Loucy (cell line): ENCODE measurements at regions not wholly inside any gene's neighbourhood (a gene's known extent, or its start where the extent isn't known, plus 50 kb on each side); places are given as distances from the start of the nearest gene placed in this dataset.

Experiments used
- EZH2phosphoT487 ChIP-seq: fragments of 200-600 bp; IDR thresholded peaks from 2 replicates; pipeline ENCODE4 v1.6.1; 2018; ENCODE audit warnings: antibody characterized with exemption, mild to moderate bottlenecking, moderate library complexity, borderline replicate concordance
- TF ChIP-seq, protein P1 (sequence below): fragments of 200-600 bp; sonication (generic); conservative IDR thresholded peaks from 2 replicates; pipeline ENCODE4 v1.5.1; 2014; ENCODE audit warnings: mild to moderate bottlenecking, antibody characterized with exemption, low read length

DNA sequence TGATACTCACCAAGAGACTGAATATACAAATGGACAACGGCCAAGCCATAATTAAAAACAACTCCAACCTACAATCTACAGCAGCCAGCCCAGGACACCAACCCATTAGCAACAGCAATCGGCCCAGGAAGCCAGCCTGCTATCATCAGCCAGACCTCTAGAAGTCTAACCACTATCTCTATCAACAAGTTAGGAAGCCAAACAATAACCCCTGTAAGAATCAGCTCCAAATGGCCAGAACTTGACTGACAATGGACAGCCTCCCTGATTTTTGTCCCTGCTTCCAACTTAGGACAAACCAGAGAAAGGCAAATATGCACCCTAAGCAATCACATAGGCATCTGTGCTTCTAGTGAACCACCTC lies 511.8 kb upstream of the JARID2 start:
- TF ChIP-seq, protein P1, sequence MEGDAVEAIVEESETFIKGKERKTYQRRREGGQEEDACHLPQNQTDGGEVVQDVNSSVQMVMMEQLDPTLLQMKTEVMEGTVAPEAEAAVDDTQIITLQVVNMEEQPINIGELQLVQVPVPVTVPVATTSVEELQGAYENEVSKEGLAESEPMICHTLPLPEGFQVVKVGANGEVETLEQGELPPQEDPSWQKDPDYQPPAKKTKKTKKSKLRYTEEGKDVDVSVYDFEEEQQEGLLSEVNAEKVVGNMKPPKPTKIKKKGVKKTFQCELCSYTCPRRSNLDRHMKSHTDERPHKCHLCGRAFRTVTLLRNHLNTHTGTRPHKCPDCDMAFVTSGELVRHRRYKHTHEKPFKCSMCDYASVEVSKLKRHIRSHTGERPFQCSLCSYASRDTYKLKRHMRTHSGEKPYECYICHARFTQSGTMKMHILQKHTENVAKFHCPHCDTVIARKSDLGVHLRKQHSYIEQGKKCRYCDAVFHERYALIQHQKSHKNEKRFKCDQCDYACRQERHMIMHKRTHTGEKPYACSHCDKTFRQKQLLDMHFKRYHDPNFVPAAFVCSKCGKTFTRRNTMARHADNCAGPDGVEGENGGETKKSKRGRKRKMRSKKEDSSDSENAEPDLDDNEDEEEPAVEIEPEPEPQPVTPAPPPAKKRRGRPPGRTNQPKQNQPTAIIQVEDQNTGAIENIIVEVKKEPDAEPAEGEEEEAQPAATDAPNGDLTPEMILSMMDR = no peak
- no peak for TF ChIP-seq EZH2phosphoT487
